ENCODE measurements at regions not wholly inside any gene's neighbourhood (a gene's known extent, or its start where the extent isn't known, plus 50 kb on each side); places are given as distances from the start of the nearest gene placed in this dataset.

DNA sequence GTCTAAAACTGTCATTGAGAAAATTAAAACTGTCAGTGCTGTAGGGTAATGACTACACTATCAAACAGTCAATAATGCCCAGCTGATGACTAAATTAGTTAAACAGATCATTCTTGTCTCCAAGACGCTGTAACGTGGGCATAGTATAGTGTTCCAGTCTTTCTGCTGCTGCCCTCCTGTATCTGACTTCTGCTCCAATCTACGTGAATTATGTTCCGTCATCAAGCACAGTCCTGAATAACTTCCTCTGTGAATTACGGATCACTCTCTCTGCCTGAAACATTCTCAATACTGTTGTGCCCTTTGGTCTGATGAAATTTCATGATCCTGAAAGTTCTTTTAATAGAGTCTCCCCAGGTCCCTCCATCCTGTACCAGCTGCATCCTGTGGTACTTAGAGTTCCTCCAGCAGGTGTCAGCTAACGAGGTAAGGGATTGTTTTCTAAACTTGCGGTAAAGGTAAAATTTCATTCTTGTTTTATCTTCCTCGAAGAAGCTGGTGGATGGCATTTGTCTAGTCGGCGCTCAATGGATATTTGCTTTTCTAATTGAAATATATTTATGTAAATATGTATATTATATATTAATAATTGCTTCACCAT lies 393.5 kb upstream of the ADARB2 start:
- no peak for DNase-seq

DNA sequence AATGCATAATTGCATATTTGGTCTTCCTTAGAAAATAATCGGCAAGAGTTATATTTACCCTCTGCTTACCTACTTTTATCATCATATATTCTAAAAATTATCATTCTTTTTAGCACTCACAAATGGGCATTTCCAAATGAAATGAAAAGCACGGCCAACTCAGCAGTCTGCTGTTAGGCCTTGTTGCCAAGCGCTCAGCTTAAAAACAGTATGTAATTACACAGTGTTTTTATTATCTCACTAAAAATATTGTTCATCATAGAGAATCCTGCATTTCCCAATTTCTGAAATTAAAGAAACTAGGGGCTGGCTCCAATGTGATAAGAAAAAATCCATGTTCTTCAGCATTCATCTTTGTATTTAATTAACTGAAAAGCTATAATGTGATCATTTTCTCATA lies 391.7 kb upstream of the ADARB2 start:
- DNase-seq: no peak

DNA sequence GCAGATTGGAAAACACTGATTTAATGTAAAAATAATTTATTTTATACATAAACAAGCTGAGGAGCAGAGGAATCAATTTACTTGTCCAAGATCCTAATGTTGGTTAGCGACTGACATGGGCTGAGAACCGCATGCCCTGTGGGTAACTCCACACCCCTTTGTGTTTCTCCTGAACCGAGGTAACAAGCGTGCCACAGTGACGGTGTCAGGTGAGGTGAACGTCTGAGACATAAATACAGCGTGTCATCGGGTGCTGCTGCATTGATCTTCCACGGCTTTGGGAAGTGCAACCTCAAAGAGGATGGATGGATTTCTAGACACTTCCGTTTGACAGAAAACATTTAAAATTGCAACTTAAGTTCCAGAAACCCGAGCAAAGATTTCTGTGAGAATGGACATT lies 386.8 kb upstream of the ADARB2 start:
- no peak for DNase-seq

DNA sequence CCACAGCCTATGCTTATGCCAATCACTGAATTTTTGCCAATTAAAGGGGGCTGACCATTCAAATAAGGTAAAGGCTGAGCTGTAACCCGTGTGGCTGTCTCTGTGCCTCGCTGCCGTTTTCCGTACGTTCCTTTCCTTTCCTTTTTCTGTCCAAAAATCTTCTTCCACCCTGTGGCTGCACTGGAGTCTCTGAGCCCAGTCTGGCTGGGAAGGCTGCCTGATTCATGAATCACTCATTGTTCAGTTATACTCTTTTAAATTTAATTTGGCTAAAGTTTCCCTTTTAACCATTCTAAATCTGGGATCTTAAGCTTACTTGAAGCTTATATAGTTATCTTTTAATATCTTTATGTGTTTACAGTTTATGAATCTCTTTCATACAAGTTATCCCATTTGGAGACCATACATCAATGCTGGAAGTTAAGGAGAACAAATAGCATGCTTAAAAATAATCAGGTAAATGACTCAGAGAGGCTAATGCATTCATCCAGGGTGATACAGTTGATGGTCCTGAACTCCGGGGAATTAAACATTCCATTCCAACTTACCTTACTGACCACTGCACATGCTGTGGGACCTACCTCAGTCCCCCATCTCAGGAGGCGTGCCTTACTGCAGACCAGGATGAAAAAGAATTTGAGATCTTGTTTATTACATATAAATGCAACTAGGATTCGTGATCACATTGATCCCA lies 385.3 kb upstream of the ADARB2 start:
- DNase-seq: no peak

DNA sequence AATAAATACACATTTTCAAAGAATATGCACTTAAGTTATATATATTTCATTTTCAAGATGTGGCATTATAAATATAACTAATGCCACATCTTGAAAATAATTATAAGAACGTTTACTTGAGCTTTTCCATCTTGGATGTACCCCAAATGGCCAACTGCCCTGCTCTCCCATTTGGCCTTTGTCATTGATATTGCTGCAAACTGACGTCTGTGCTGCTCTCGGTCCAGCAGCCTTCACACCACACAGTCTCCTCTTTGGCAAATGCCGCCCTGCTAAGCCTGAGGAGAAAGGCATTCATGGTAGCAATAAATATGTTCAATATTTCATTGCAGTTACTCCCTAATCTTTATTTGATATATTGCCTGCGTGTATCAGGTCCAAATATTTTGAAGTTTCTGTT lies 384.6 kb upstream of the ADARB2 start:
- DNase-seq: no peak

DNA sequence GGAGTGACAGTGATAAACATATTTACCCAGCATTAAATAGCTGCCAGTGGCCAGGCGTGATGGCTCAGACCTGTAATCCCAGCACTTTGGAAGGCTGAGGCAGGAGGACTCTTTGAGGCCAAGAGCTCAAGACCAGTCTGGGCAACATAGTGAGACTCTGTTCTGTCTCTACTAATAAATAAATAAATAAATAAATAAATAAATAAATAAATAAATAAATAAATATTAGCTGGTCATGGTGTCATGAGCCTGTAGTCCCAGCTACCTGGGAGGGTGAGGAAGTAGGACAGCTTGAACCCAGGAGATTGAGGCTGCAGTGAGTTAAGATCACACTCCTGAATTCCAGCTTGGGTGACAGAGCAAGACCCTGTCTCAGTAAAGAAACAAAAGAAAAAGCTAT lies 384.0 kb upstream of the ADARB2 start:
- DNase-seq: no peak

DNA sequence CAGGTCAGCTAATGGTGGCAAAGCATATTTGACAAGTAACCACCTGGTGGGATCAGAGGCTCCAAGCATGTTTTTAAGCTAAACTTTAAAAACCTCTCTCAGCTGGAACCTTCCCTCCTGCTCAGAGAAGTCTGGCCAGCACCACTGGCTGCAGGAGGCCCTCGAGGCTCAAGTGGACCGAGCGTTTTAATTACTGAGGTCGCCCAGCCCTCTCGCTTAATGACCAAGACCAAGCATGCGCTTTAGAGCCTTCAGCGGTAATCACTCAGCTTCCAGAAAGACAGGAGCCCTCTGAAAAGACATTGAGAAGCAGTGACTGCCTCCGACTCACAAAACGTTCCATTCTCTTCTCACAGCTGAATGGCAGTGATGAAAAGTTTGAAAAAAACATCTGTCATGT lies 383.4 kb upstream of the ADARB2 start:
- DNase-seq: no peak

DNA sequence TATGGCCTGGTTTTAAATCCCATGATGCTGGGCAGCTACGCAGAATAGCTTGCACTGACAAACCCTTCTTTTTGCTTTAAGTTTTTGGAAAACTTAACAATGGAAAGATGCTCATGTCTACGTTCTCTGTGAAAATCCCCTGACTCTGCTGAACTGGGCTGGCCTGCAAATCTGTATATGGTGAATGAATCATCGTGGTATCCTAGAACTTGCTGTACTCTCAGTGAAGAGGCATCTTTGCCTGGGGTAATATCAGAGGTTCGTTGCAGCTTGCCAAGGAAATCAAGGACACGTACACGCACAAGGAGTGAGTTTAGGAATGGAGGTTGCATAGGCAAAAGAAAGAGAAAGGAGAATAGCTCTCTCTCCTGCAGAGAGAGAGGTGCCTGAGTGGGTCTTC lies 382.0 kb upstream of the ADARB2 start:
- no peak for DNase-seq

DNA sequence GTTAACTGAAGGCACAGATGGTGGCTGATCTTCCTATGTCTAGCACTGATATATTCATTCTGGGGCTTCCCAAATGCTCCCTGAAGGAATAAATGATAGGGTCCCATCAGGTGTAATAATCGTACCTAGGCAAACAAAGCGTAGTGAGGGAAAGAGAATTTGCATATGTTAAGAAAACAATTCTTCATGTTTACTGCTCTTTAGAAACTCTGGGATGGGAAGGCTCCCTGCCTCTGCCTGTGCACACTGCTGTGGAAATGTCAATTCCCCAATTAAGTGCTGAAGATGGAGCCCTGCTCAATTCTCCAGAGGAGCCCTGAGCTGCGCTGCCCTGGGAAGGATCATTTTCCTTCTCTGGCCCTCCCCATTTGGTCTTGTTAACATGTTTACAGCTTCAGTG lies 380.9 kb upstream of the ADARB2 start:
- no peak for DNase-seq

DNA sequence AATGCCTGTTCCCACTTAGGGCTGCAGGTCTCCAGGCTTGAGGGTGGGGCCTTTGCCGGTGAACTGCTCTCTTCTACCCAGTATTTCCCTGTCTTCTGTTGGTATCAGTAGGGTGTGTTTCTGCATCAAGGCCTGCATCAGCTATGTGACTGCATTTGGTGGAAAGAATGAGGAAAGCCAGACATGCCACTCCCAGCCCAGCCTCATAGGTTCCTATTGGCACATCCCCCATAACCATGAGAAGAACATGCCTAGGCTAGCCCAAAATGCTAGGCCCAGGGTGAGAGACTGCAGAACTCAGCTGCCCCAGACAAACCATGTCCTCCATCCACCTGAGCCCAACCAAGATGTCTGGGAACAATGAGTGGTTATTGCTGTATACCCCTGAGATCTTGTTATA lies 380.3 kb upstream of the ADARB2 start:
- no peak for DNase-seq

DNA sequence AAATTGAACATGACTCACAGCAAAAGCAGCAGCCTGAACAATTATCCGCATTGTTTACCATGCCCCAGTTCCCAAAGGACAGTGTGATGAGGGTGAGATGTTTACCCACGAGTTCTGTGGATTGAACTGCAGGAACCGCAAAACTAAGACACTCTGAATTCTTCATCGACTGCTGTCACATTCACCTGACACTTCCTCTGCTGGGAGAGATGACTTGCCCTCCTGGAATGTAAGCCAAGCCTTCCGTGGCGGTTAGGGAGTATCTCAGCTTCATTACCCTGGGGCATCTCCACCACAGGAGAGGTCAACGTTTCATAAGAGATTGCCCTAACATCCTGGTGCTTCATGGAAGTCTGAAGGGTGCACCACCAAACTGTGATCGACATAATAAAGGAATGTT lies 374.6 kb upstream of the ADARB2 start:
- no peak for DNase-seq

DNA sequence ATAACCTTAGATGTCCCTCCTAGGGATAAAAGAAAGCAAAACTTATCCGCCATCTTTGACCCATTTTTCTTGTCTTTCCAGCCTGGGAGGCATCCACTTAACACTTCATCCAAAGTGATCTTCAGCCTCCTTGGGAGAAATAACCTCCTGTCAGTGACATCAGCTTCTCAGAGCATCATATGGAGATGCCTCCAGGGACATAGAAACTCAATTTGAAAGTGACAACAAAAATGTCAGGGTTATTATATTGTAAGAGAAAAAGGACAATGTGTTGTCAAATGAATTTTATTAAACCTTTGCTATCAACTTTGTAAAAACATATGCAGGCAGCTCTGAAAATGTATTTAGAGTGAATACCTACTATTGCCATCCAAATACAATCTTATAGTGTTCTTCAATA lies 371.2 kb upstream of the ADARB2 start:
- no peak for DNase-seq

DNA sequence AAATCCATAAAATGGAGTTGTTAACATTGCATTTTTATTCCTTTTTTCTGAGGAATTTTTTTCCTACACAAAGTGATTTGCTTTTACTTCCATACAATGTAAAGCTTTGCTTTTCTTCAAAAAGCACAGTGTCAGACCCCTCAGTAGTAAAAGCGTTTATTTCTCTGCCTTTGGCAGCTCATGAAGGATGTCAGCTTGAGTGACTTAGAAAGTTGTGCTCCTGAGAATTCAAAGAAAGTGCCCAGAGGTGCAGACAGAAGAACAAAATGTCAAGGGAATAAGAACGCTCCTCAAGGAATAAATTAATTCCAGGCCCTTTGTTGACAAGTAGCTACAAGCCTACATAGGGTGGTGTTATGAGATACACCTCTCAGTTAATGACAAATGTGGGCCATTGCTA lies 369.3 kb upstream of the ADARB2 start:
- DNase-seq: no peak

DNA sequence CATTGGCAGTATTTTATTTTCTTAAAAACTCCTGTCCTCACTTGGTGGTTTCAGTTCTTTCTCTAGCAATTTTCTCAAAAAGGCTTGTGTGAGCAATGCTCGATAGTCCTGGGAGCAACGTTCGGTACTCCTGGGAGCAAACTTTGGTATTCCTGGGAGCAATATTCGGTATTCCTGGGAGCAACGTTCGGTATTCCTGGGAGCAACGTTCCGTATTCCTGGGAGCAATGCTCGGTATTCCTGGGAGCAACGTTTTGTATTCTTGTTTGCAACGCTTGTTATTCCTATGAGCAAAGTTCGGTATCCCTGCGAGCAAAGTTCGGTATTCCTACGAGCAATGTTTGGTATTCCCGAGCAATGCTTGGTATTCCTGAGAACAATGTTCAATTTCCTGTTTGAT lies 362.0 kb upstream of the ADARB2 start:
- no peak for DNase-seq

DNA sequence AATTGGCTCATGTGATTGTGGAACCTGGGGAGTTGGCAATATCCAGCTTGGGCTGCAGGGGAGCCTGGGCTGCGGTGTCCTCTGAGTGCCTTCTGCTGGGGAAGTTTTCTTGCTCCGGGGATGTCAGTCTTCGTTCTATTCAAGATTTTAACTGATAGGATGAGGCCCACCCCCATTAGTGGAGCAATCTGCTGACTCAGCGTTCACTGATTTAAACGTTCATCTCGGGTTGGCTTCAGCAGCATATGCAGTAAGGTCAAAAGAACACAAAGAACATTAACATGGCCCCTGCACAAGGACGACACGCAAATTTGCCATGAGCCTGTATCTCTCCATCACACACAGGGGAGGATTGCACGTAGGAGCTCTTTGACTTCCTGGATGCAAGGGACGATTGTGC lies 360.6 kb upstream of the ADARB2 start:
- DNase-seq: no peak

DNA sequence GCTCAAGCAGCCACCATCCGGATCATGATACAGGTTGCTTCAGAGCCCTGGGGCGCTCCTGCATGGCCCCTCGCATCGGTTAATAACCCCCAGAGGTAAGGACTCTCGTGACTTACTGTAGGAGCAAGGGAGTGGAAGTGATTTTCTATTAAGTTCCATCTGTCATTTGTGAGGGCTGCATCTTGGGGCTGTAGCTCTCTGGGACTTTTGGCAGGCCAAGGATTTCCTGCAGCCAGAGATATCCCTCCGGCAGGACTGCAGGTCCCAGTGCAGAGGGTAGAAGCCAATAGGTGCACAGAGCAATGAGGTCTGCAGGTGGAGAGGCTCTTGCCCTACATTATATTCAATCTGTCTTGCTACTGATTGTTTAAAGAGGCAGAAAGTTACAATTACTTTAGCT lies 356.8 kb upstream of the ADARB2 start:
- no peak for DNase-seq

DNA sequence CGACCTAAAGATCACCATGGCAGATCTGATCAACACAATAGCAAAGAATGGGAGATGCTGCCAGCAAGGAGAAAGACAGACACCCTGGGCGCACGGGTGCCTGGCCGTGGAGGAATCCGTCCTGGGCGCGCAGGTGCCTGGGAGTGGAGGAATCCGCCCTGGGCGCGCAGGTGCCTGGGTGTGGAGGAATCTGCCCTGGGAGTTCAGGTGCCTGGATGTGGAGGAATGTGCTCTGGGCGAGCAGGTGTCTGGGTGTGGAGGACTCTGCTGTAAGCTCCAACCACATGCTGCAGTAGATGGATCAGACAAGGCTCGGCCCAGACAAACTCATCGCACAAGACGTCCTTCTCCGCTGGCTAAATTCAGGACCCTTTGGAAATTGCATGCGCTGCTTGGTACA lies 346.3 kb upstream of the ADARB2 start:
- no peak for DNase-seq

DNA sequence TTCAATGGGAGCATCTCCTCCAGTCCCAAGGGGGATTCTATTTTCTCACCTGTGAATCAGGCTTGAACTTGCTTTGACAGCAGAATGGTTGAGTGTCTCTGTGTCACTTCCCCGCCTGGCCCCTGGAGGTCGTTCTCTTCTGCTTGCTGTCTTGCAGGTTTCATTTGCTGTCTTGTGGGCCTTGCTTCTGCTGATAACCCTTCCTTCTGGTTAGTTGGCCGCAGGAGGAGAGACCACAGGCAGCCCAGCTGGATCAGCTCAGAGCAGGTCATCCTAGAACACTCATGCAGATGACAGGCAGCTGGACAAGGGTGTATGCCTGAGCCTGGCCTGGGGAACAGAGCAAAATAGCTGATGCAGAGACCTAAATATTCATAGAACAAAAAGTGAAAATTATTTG lies 344.2 kb upstream of the ADARB2 start:
- no peak for DNase-seq

DNA sequence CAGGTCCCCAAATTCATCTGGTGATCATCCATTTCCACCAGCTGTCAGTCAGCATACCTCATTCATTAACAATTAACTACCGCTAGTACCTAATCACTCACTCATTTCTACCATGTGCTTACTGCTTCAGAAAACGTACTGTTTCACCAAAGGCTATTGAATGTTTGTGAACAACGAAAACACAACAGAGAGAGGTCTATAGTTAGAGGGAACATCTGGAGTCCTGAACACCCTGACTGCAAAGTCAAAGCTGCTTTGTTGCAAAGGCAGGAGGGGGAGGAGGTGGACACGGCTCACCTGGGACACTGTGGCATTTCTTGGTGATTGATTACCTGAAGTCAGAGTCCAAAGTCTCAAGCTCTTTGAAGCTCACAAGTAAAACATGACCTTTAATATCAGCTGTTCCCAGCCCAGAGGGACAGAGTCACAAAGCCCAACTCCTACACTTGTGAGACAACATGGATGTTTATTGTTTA lies 342.3 kb upstream of the ADARB2 start:
- no peak for DNase-seq

DNA sequence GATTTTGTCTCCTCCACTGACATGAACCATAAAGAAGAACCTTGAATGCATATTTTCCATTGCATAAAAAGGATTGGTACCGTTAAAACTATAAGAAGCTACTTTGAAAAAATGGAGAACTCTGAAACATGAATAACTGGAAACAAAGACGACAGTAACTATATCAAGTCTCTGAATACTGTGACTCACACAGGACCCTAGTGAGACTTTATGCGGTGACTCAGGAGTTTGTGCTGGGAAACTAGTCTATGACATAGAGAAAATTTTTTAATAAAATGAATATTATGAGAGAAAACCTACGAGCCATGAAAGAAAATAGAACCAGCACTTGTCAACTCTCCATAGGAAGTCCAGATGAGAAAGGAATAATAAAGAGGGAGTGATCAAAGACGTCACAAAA lies 339.9 kb upstream of the ADARB2 start:
- no peak for DNase-seq

DNA sequence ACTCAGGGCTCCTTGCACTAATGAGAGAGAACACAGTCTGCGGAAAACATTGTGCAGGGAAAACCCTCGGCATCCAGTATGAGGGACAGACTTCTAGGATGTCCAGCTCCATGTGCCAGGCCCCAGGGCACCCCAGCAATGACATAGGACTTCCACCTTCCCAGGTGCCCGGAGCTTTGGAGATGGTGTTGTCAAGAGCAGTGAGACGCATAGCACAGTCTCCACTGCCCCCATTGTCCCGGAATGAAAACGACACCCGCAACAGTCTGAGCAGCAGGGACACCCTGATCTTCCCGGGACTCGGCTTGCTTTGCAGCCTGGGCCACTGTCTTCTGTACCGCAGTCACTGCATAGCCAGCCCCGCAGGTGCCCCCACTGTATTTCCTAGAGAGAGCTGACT lies 339.2 kb upstream of the ADARB2 start:
- DNase-seq: no peak

DNA sequence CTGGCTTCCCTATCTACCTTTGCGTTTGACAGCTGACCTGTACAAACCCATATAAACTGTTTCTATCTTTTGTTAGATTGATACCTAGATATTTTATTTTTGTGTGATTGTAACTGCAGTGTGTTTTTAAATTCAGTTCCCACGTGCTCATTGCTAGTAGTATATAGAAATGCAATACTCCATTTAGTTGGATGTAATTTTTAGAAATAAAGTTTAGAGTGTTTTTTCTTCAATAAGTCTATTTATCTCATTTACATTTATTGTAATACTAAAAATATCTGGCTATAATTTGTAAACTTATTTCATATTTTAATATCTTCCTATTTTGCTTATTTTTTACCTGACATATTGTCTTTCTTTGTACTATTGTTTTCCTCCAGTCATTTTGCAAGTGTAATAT lies 329.7 kb upstream of the ADARB2 start:
- no peak for DNase-seq

DNA sequence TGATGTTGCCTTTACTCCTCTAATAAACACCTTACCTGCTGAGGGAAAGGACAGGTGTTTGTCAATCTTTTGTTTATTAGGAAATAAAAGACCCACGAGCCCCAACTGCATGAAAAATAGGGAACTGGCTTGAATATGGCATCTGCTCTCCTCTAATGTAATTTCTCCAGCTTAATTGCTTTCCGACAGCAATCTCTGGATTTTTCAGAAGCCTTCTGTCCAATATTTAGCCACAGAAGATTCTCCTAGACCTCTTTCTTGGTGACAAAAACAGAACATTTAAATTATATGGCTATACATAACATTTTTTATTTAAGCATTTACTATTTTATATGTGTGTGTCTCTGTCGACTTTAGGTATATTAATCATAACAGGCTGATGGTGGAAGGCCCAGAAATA lies 317.4 kb upstream of the ADARB2 start:
- DNase-seq: no peak

DNA sequence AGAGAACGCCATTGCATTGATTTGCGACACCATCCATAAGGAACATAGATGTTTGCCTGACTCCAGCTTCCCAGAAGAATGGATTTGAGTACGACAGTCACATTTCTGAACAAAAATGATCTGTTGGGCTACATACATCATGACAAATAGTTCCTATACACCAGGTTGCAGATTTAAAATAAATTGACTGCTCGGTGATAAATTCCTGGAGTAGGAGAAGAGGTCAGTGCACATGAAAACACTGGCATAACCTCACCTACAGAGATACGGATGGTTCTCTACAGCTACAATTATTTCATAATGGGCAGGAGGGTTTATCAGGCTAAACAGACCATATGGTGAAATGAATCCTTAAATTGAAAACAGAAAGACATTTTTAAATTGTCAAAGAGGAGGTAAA lies 316.5 kb upstream of the ADARB2 start:
- DNase-seq: no peak

DNA sequence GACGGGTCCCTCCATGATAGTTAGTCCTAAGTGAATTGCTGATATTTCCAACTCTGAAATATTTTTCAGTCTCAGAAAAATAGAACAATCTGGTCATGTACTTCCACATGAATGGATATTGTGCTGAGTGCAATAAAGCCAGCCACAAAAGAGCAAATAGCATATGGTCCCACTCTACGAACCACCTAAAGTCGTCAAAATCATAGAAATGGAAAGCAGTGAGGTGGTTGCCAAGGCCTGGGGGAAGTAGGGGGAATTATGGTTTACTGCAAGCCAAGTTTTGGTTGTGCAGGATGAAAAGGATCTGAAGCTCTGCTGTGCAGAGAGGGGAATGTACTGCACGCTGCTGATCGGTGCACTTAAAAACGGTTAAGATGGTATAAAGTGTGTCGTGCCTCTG lies 313.8 kb upstream of the ADARB2 start:
- DNase-seq: no peak

Data from NCI-H748 treated with DMSO at 0.1 percent for 48 hours (cell line).